HepG2 (cell line): ENCODE measurements at regions not wholly inside any gene's neighbourhood (a gene's known extent, or its start where the extent isn't known, plus 50 kb on each side); places are given as distances from the start of the nearest gene placed in this dataset.

Source experiments
- ATAC-seq: fragments of 200-7000 bp; cut with Tn5 transposase; 3 replicates; pipeline ENCODE4 v1.9.1; 2020; ENCODE audit warnings: mild to moderate bottlenecking, moderate library complexity
- BruUV-seq: library from RNA; stranded (reverse); fragments of 400-500 nt; replicated peaks from 2 replicates; lab custom pipeline; 2021; lab: Mats Ljungman, UMichigan
- CTCF ChIA-PET: fragments of 300-600 bp; formaldehyde crosslinking; extraction: SDS; loops from one replicate; lab custom pipeline; 2021; ENCODE audit warnings: low total read pairs, inconsistent platforms, low intra/inter-chr PET ratio; lab: Yijun Ruan, JAX
- POLR2A ChIA-PET: fragments of 350-600 bp; sonication (Branson Sonifier 250); formaldehyde crosslinking; loops from one replicate; lab custom pipeline; 2020; ENCODE audit warnings: antibody characterized with exemption, inconsistent platforms; lab: Yijun Ruan, JAX
- DNase-seq: peaks from one replicate; pipeline ENCODE4 v3.0.0-alpha.2; 2015; ENCODE audit warnings: low spot score
- FAIRE-seq: peaks from 3 replicates; lab custom pipeline; 2011; peaks lifted over from hg19 to GRCh38; lab: Jason Lieb, UNC
- H2AFZ ChIP-seq: one replicate; pipeline ENCODE4 v1.6.1; 2011; ENCODE audit warnings: low read length, inconsistent platforms
- H3K27ac ChIP-seq: fragments of 300-600 bp; 3 replicates; pipeline ENCODE4 v1.8.0; 2011; ENCODE audit warnings: mixed run types, mild to moderate bottlenecking, mixed read lengths, low read length, inconsistent platforms; ENCODE audit not compliant: insufficient read depth; ENCODE audit errors: extremely low read length
- H3K27me3 ChIP-seq, 2 experiments: fragments of 200-600 bp in 1 of 2; 2 replicates in 1 of 2; 3 replicates in 1 of 2; pipeline versions ENCODE4 v1.6.0 to v1.8.0; 2011; ENCODE audit warnings: low read length in 2 of 2, mild to moderate bottlenecking in 2 of 2, moderate library complexity in 2 of 2, inconsistent platforms in 1 of 2; ENCODE audit not compliant: insufficient read depth in 2 of 2, control insufficient read depth in 1 of 2
- H3K36me3 ChIP-seq, 2 experiments: fragments of 200-600 bp in 1 of 2; replicated peaks in 1 of 2; 2 replicates in 1 of 2; 3 replicates in 1 of 2; pipeline versions ENCODE4 v1.5.1 to v1.8.0; 2011; ENCODE audit warnings: low read length in 2 of 2, inconsistent platforms in 1 of 2; ENCODE audit not compliant: insufficient read depth in 2 of 2, control insufficient read depth in 1 of 2
- H3K4me1 ChIP-seq: 2 replicates; pipeline ENCODE4 v1.5.1; 2012; ENCODE audit warnings: low read length, inconsistent platforms; ENCODE audit not compliant: insufficient read depth
- H3K4me2 ChIP-seq: 2 replicates; pipeline ENCODE4 v1.6.0; 2011; ENCODE audit warnings: low read depth, low read length, inconsistent platforms
- H3K4me3 ChIP-seq, 3 experiments: fragments of 200-600 bp in 1 of 3; sonication (generic), shearing (Covaris generic) in 1 of 3; replicated peaks in 1 of 3; 2 replicates each; pipeline ENCODE4 v1.5.1; 2011 to 2016; ENCODE audit warnings: low read length in 3 of 3, inconsistent platforms in 2 of 3, low read depth in 2 of 3, mild to moderate bottlenecking in 2 of 3, control low read depth in 1 of 3, mixed read lengths in 1 of 3; ENCODE audit not compliant: insufficient read depth in 1 of 3
- H3K79me2 ChIP-seq: one replicate; pipeline ENCODE4 v1.6.1; 2011; ENCODE audit warnings: low read length, inconsistent platforms; ENCODE audit not compliant: insufficient read depth
- H3K9ac ChIP-seq: 2 replicates; pipeline ENCODE4 v1.6.0; 2011; ENCODE audit warnings: mild to moderate bottlenecking, low read depth, low read length, inconsistent platforms; ENCODE audit not compliant: insufficient read depth
- H3K9me3 ChIP-seq: 2 replicates; pipeline ENCODE4 v1.5.1; 2012; ENCODE audit warnings: mild to moderate bottlenecking, low read length
- H4K20me1 ChIP-seq: 2 replicates; pipeline ENCODE4 v1.6.0; 2011; ENCODE audit warnings: inconsistent platforms, mild to moderate bottlenecking, low read length, moderate library complexity; ENCODE audit not compliant: insufficient read depth
- HNF1A ChIP-seq, 2 experiments: sonication (generic) in 1 of 2; formaldehyde crosslinking in 1 of 2; IDR thresholded peaks; 2 replicates each; pipeline versions ENCODE4 v1.4.0 to v1.6.1; 2016 to 2020; ENCODE audit warnings: borderline replicate concordance in 1 of 2, low read depth in 1 of 2, mild to moderate bottlenecking in 1 of 2, missing genetic modification reagents in 1 of 2
- MAFF ChIP-seq: IDR thresholded peaks from 2 replicates; pipeline ENCODE4 v1.6.1; 2011; ENCODE audit warnings: low read depth, low read length, improper control_type of control experiment
- MAFK ChIP-seq, 2 experiments: IDR thresholded peaks in 1 of 2; conservative IDR thresholded peaks in 1 of 2; 2 replicates each; pipeline ENCODE4 v1.6.1; 2011; ENCODE audit warnings: improper control_type of control experiment in 2 of 2, low read length in 2 of 2
- PPARG ChIP-seq: conservative IDR thresholded peaks from 2 replicates; pipeline ENCODE4 v1.6.1; 2016; ENCODE audit warnings: missing biosample characterization, missing genetic modification reagents
- YEATS2 ChIP-seq: sonication (generic); formaldehyde crosslinking; IDR thresholded peaks from 2 replicates; pipeline ENCODE4 v1.4.0; 2020; ENCODE audit warnings: missing genetic modification reagents, borderline replicate concordance
- WGBS: methylation state at CpG from one replicate; pipeline ENCODE4 v1.1.6; 2017; ENCODE audit warnings: low lambda C conversion rate; 5-methylcytosine and 5-hydroxymethylcytosine counted together
- in situ Hi-C: cut with HindIII; loops from 2 replicates; pipeline ENCODE4 v1.10.0; 2017; ENCODE audit warnings: low pct_unique_long_range_greater_than_20kb; ENCODE audit not compliant: extremely low pct_ligation_motif_present
- intact Hi-C: fragments of 100-400 bp; cut with micrococcal nuclease; formaldehyde crosslinking; loops from one replicate; pipeline ENCODE4 v1.10.0; 2022; ENCODE audit not compliant: unreplicated experiment

- CTCF ChIA-PET: no interaction called here
- no peaks in the 10 kb centered on the region for H3K4me1 ChIP-seq
- no peak overlapping the region for H3K27ac ChIP-seq
- H3K36me3 ChIP-seq: no peaks in the 10 kb centered on the region
- H3K27me3 ChIP-seq: no peaks in the 10 kb centered on the region
- in situ Hi-C loops: no loop called here
- WGBS: 6% methylated on average over 1 of the region's 1 CpG
- no peaks in the 10 kb centered on the region for H3K9me3 ChIP-seq
- FAIRE-seq (no peak), ATAC-seq (no peak), DNase-seq (no peak)
- no peak overlapping the region for H3K9ac ChIP-seq
- H3K4me2 ChIP-seq: no peak overlapping the region
- H3K4me3 ChIP-seq: no peak overlapping the region
- TF ChIP-seq PPARG (CRISPR knock-in tag): no peak
- no peak for TF ChIP-seq YEATS2 (CRISPR knock-in tag)
- H3K79me2 ChIP-seq: no peaks in the 10 kb centered on the region
- intact Hi-C loops: no loop called here
- H2AFZ ChIP-seq: no peak overlapping the region
- POLR2A ChIA-PET: no interaction called here
- no TSS peak for BruUV-seq
- H4K20me1 ChIP-seq: no peaks in the 10 kb centered on the region
Observed at GRCh38 chr5:161778796-161779195, 69.1 kb upstream of the GABRA1 start.

- H3K27ac ChIP-seq: no peak overlapping the region
- in situ Hi-C loops: no loop called here
- no peaks in the 10 kb centered on the region for H3K36me3 ChIP-seq
- WGBS: 8% methylated on average over 2 of the region's 2 CpGs
- H4K20me1 ChIP-seq: no peaks in the 10 kb centered on the region
- no peak overlapping the region for H2AFZ ChIP-seq
- ATAC-seq (no peak), FAIRE-seq (no peak), DNase-seq (no peak)
- no peaks in the 10 kb centered on the region for H3K4me1 ChIP-seq
- BruUV-seq: no TSS peak
- H3K9ac ChIP-seq: no peak overlapping the region
- TF ChIP-seq HNF1A (IDR thresholded peaks at IDR 0.05; ENCODE audit: low read depth) (no peak), HNF1A (CRISPR knock-in tag; IDR thresholded peaks at IDR 0.05; ENCODE audit: borderline replicate concordance) (no peak), MAFF (peak; percentile 51; the same call in 1 of the 2 replicates), MAFK (conservative IDR thresholded peaks at IDR 0.05 in 1 of 2, IDR thresholded peaks at IDR 0.05 in 1 of 2; ENCODE audit: low read length in 2 of 2) (peak; percentile 28 to 72; a peak in 2 of 4 replicates)
- no peak overlapping the region for H3K4me3 ChIP-seq
- intact Hi-C loops: no loop called here
- ChIA-PET CTCF (no interaction called here), POLR2A (no interaction called here)
- no peak overlapping the region for H3K4me2 ChIP-seq
- no peaks in the 10 kb centered on the region for H3K27me3 ChIP-seq
- no peaks in the 10 kb centered on the region for H3K79me2 ChIP-seq
- H3K9me3 ChIP-seq: no peaks in the 10 kb centered on the region
Observed at GRCh38 chr5:161783297-161783696, 64.6 kb upstream of the GABRA1 start.
